BLaER1 (cell line): ENCODE measurements at regions not wholly inside any gene's neighbourhood (a gene's known extent, or its start where the extent isn't known, plus 50 kb on each side); places are given as distances from the start of the nearest gene placed in this dataset.
"Not testable (repeated sequence)": the region's sequence is repeated elsewhere in the genome, so short reads cannot be mapped to it uniquely, and the experiment has no call there.

ENCODE experiments used
- H3K27ac ChIP-seq: shearing (Covaris generic); formaldehyde crosslinking; 2 replicates; pipeline ENCODE4 v1.8.1; 2022
- H3K27me3 ChIP-seq: shearing (Covaris generic); formaldehyde crosslinking; 2 replicates; pipeline ENCODE4 v1.8.1; 2022
- H3K36me3 ChIP-seq: shearing (Covaris generic); formaldehyde crosslinking; 2 replicates; pipeline ENCODE4 v1.8.1; 2022
- H3K4me1 ChIP-seq: shearing (Covaris generic); formaldehyde crosslinking; 2 replicates; pipeline ENCODE4 v1.8.1; 2022
- H3K4me2 ChIP-seq: shearing (Covaris generic); formaldehyde crosslinking; 2 replicates; pipeline ENCODE4 v1.8.1; 2022
- H3K4me3 ChIP-seq: shearing (Covaris generic); formaldehyde crosslinking; 2 replicates; pipeline ENCODE4 v1.8.1; 2022
- H3K9ac ChIP-seq: shearing (Covaris generic); formaldehyde crosslinking; 2 replicates; pipeline ENCODE4 v1.8.1; 2022
- H3K9me3 ChIP-seq: shearing (Covaris generic); formaldehyde crosslinking; 2 replicates; pipeline ENCODE4 v1.8.1; 2022
- H4K20me1 ChIP-seq: shearing (Covaris generic); formaldehyde crosslinking; 2 replicates; pipeline ENCODE4 v1.8.1; 2022
- Cebpa-rat ChIP-seq: shearing (Covaris generic); IDR thresholded peaks from 2 replicates; pipeline ENCODE4 v1.8.1; 2022

GRCh38 chr12:75754698-75755097 lies 243.3 kb upstream of the KRR1 start:
- no peak for TF ChIP-seq Cebpa-rat
- H3K4me3 ChIP-seq: no peak overlapping the region
- no peaks in the 10 kb centered on the region for H3K9me3 ChIP-seq
- H3K9ac ChIP-seq: no peak overlapping the region
- H3K4me2 ChIP-seq: no peak overlapping the region
- H4K20me1 ChIP-seq: no peaks in the 10 kb centered on the region
- no peak overlapping the region for H3K27ac ChIP-seq
- H3K36me3 ChIP-seq: no peaks in the 10 kb centered on the region
- H3K4me1 ChIP-seq: peaks cover 6% of the 10 kb centered on the region; the same call in 1 of the 2 replicates
- no peaks in the 10 kb centered on the region for H3K27me3 ChIP-seq

- peaks cover 6% of the 10 kb centered on the region; the same call in 1 of the 2 replicates for H3K4me1 ChIP-seq
- no peak overlapping the region for H3K27ac ChIP-seq
- H3K4me2 ChIP-seq: no peak overlapping the region
These were observed 242.7 kb upstream of the KRR1 start for GRCh38 chr12:75754141-75754540.

GRCh38 chr12:75751769-75752471 lies 240.5 kb upstream of the KRR1 start:
- no peaks in the 10 kb centered on the region for H3K9me3 ChIP-seq

More at GRCh38 chr12:75754141-75754540, 242.7 kb upstream of the KRR1 start:
- no peaks in the 10 kb centered on the region for H3K9me3 ChIP-seq
- no peaks in the 10 kb centered on the region for H4K20me1 ChIP-seq
- H3K27me3 ChIP-seq: no peaks in the 10 kb centered on the region
- no peaks in the 10 kb centered on the region for H3K36me3 ChIP-seq
- no peak for TF ChIP-seq Cebpa-rat
- no peak overlapping the region for H3K9ac ChIP-seq
- H3K4me3 ChIP-seq: no peak overlapping the region

GRCh38 chr12:75750716-75751306 lies 239.4 kb upstream of the KRR1 start:
- Histone ChIP-seq H3K9ac (no peak overlapping the region), H3K27ac (no peak overlapping the region), H3K4me3 (no peak overlapping the region)

More at GRCh38 chr12:75751769-75752471, 240.5 kb upstream of the KRR1 start:
- no peak for TF ChIP-seq Cebpa-rat
- Histone ChIP-seq H3K9ac (no peak overlapping the region), H3K4me3 (no peak overlapping the region), H3K36me3 (no peaks in the 10 kb centered on the region), H3K27me3 (no peaks in the 10 kb centered on the region), H3K4me2 (no peak overlapping the region), H3K4me1 (peaks cover 6% of the 10 kb centered on the region; the same call in 1 of the 2 replicates), H3K27ac (no peak overlapping the region), H4K20me1 (no peaks in the 10 kb centered on the region)

GRCh38 chr12:75748990-75749389 lies 237.6 kb upstream of the KRR1 start:
- H3K9me3 ChIP-seq, H3K4me2 ChIP-seq, H3K27me3 ChIP-seq, H3K36me3 ChIP-seq, H3K27ac ChIP-seq, H3K4me1 ChIP-seq, H3K4me3 ChIP-seq, H3K9ac ChIP-seq, H4K20me1 ChIP-seq: not testable (repeated sequence)

More at GRCh38 chr12:75750716-75751306, 239.4 kb upstream of the KRR1 start:
- Histone ChIP-seq H3K4me1 (peaks cover 6% of the 10 kb centered on the region; the same call in 1 of the 2 replicates), H4K20me1 (no peaks in the 10 kb centered on the region), H3K36me3 (no peaks in the 10 kb centered on the region), H3K4me2 (no peak overlapping the region), H3K9me3 (no peaks in the 10 kb centered on the region), H3K27me3 (no peaks in the 10 kb centered on the region)
- TF ChIP-seq Cebpa-rat: no peak

GRCh38 chr12:75748136-75748535 lies 236.7 kb upstream of the KRR1 start:
- H3K9ac ChIP-seq: no peak overlapping the region
- no peaks in the 10 kb centered on the region for H3K4me1 ChIP-seq
- H3K36me3 ChIP-seq: no peaks in the 10 kb centered on the region
- no peak for TF ChIP-seq Cebpa-rat
- no peaks in the 10 kb centered on the region for H3K9me3 ChIP-seq
- H3K27me3 ChIP-seq: no peaks in the 10 kb centered on the region
- H4K20me1 ChIP-seq: no peaks in the 10 kb centered on the region
- H3K4me3 ChIP-seq: no peak overlapping the region
- no peak overlapping the region for H3K27ac ChIP-seq
- H3K4me2 ChIP-seq: no peak overlapping the region

GRCh38 chr12:75747572-75748021 lies 236.2 kb upstream of the KRR1 start:
- TF ChIP-seq Cebpa-rat: no peak
- no peak overlapping the region for H3K27ac ChIP-seq
- H3K9ac ChIP-seq: no peak overlapping the region

GRCh38 chr12:75746621-75747020 lies 235.2 kb upstream of the KRR1 start:
- Histone ChIP-seq H3K27me3 (no peaks in the 10 kb centered on the region), H4K20me1 (no peaks in the 10 kb centered on the region), H3K9ac (no peak overlapping the region), H3K4me1 (no peaks in the 10 kb centered on the region), H3K36me3 (no peaks in the 10 kb centered on the region), H3K4me3 (no peak overlapping the region), H3K9me3 (no peaks in the 10 kb centered on the region; the same call in 1 of the 2 replicates), H3K27ac (no peak overlapping the region), H3K4me2 (no peak overlapping the region)
- no peak for TF ChIP-seq Cebpa-rat

More at GRCh38 chr12:75747572-75748021, 236.2 kb upstream of the KRR1 start:
- no peaks in the 10 kb centered on the region for H3K36me3 ChIP-seq
- no peak overlapping the region for H3K4me2 ChIP-seq
- H3K27me3 ChIP-seq: no peaks in the 10 kb centered on the region
- no peaks in the 10 kb centered on the region for H4K20me1 ChIP-seq
- H3K4me3 ChIP-seq: no peak overlapping the region
- H3K9me3 ChIP-seq: no peaks in the 10 kb centered on the region
- H3K4me1 ChIP-seq: no peaks in the 10 kb centered on the region

GRCh38 chr12:75744607-75745256 lies 233.3 kb upstream of the KRR1 start:
- TF ChIP-seq Cebpa-rat: no peak
- Histone ChIP-seq H3K9ac (no peak overlapping the region), H3K36me3 (no peaks in the 10 kb centered on the region), H3K27ac (no peak overlapping the region), H3K9me3 (no peaks in the 10 kb centered on the region; the same call in 1 of the 2 replicates), H3K4me3 (no peak overlapping the region), H3K4me2 (no peak overlapping the region), H4K20me1 (no peaks in the 10 kb centered on the region), H3K4me1 (no peaks in the 10 kb centered on the region), H3K27me3 (no peaks in the 10 kb centered on the region)

GRCh38 chr12:75742961-75743360 lies 231.6 kb upstream of the KRR1 start:
- no peak for TF ChIP-seq Cebpa-rat
- Histone ChIP-seq H3K4me2 (no peak overlapping the region), H3K27ac (no peak overlapping the region), H3K9ac (no peak overlapping the region), H3K4me3 (no peak overlapping the region), H3K4me1 (no peaks in the 10 kb centered on the region), H3K27me3 (no peaks in the 10 kb centered on the region), H3K9me3 (no peaks in the 10 kb centered on the region; the same call in 1 of the 2 replicates), H3K36me3 (no peaks in the 10 kb centered on the region), H4K20me1 (no peaks in the 10 kb centered on the region)
